Liver (tissue), 8 donors: ENCODE measurements at regions not wholly inside any gene's neighbourhood (a gene's known extent, or its start where the extent isn't known, plus 50 kb on each side); places are given as distances from the start of the nearest gene placed in this dataset.

Experiments used
- DNase-seq: peaks from one replicate; pipeline ENCODE4 v3.0.0-alpha.2; 2017; ENCODE audit warnings: low spot score
- H3K27ac ChIP-seq, 2 donors: one replicate each; pipeline ENCODE4 v1.7.0; 2013; ENCODE audit warnings: inconsistent platforms in 2 of 2, low read length in 2 of 2, control low read depth in 1 of 2, low read depth in 1 of 2, mild to moderate bottlenecking in 1 of 2
- H3K27me3 ChIP-seq, 4 donors: one replicate each; pipeline versions ENCODE4 v1.6.1 to v1.7.0; 2013; ENCODE audit warnings: low read length in 3 of 4, inconsistent platforms in 1 of 4, mild to moderate bottlenecking in 1 of 4, moderate library complexity in 1 of 4; ENCODE audit not compliant: control insufficient read depth in 4 of 4, insufficient read depth in 4 of 4
- H3K36me3 ChIP-seq, 4 donors: one replicate each; pipeline versions ENCODE4 v1.6.1 to v1.7.0; 2013; ENCODE audit warnings: low read length in 3 of 4, mild to moderate bottlenecking in 3 of 4, low read depth in 1 of 4, moderate library complexity in 1 of 4; ENCODE audit not compliant: control insufficient read depth in 4 of 4, insufficient read depth in 3 of 4
- H3K4me1 ChIP-seq, 4 donors: one replicate each; pipeline versions ENCODE4 v1.6.1 to v1.7.0; 2013; ENCODE audit warnings: low read length in 3 of 4, mild to moderate bottlenecking in 3 of 4, moderate library complexity in 1 of 4; ENCODE audit not compliant: control insufficient read depth in 4 of 4, insufficient read depth in 4 of 4
- H3K4me3 ChIP-seq, 3 donors: one replicate each; pipeline versions ENCODE4 v1.6.1 to v1.7.0; 2013; ENCODE audit warnings: low read length in 3 of 3, control low read depth in 1 of 3, low read depth in 1 of 3, mild to moderate bottlenecking in 1 of 3
- H3K9ac ChIP-seq, 2 donors: one replicate each; pipeline ENCODE4 v1.7.0; 2013; ENCODE audit warnings: low read length in 2 of 2, mild to moderate bottlenecking in 2 of 2, moderate library complexity in 2 of 2, control low read depth in 1 of 2, low read depth in 1 of 2
- H3K9me3 ChIP-seq, 4 donors: one replicate each; pipeline versions ENCODE4 v1.6.1 to v1.7.0; 2013; ENCODE audit warnings: low read length in 3 of 4; ENCODE audit not compliant: control insufficient read depth in 4 of 4
- CTCF ChIP-seq: fragments of 150-350 bp; IDR thresholded peaks from 2 replicates; pipeline ENCODE4 v1.5.1; 2017; ENCODE audit warnings: improper control_type of control experiment, low read depth, low read length; ENCODE audit not compliant: missing input control
- EGR1 ChIP-seq, 2 donors: IDR thresholded peaks; 2 replicates each; pipeline ENCODE4 v1.6.1; 2016 to 2018; ENCODE audit warnings: antibody characterized with exemption in 2 of 2, low read depth in 2 of 2
- FOXA1 ChIP-seq: IDR thresholded peaks from 2 replicates; pipeline ENCODE4 v1.6.1; 2016; ENCODE audit warnings: antibody characterized with exemption
- FOXA2 ChIP-seq: IDR thresholded peaks from 2 replicates; pipeline ENCODE4 v1.6.1; 2016; ENCODE audit warnings: antibody characterized with exemption
- GABPA ChIP-seq, 2 donors: IDR thresholded peaks in 1 of 2; conservative IDR thresholded peaks in 1 of 2; 2 replicates each; pipeline ENCODE4 v1.6.1; 2016; ENCODE audit warnings: antibody characterized with exemption in 2 of 2, mild to moderate bottlenecking in 1 of 2, moderate library complexity in 1 of 2
- NR2F2 ChIP-seq: IDR thresholded peaks from 2 replicates; pipeline ENCODE4 v1.6.1; 2016; ENCODE audit warnings: antibody characterized with exemption
- REST ChIP-seq: IDR thresholded peaks from 2 replicates; pipeline ENCODE4 v1.6.1; 2016; ENCODE audit warnings: antibody characterized with exemption, mild to moderate bottlenecking
- RXRA ChIP-seq, 2 donors: IDR thresholded peaks; 2 replicates each; pipeline ENCODE4 v1.6.1; 2017 to 2018; ENCODE audit warnings: antibody characterized with exemption in 2 of 2, mild to moderate bottlenecking in 1 of 2
- YY1 ChIP-seq: IDR thresholded peaks from 2 replicates; pipeline ENCODE4 v1.6.1; 2016; ENCODE audit warnings: antibody characterized with exemption, mild to moderate bottlenecking
- WGBS: extraction: QIAGEN DNeasy Blood & Tissue Kit; methylation state at CpG from one replicate; pipeline ENCODE4 v1.1.7; 2013; 5-methylcytosine and 5-hydroxymethylcytosine counted together
- TF ChIP-seq, protein P1 (sequence below): IDR thresholded peaks from 2 replicates; pipeline ENCODE4 v1.6.1; 2016; ENCODE audit warnings: antibody characterized with exemption
- TF ChIP-seq, protein P2 (sequence below): IDR thresholded peaks from 2 replicates; pipeline ENCODE4 v1.6.1; 2016; ENCODE audit warnings: antibody characterized with exemption
- TF ChIP-seq, protein P3 (sequence below): IDR thresholded peaks from 2 replicates; pipeline ENCODE4 v1.6.1; 2016; ENCODE audit warnings: antibody characterized with exemption
- donor health status: healthy.
- donor health status: healthy.
- donor health status: healthy.
- donor health status: healthy.
- donor health status: healthy.

DNA sequence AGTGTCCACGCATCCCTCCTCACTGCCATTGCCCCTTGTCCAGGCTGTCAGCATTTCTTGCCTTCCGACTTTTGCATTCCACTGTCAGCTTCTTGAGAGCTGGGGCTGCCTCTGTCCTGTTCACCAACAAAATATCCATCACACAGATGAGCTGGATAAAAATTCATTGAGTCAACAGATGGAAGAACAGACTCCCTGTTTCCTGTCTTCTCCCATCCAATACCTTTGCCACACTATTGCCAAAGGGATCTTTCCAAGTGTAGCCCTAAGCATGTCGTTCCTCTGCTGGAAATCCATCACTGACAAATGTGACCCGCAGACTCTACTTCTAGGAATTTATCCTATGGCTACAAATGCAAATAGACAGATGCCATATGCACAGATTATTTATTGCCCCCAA, 78.0 kb upstream of the PJA1 start:
- Histone ChIP-seq H3K27me3 (no peaks in the 10 kb centered on the region), H3K4me1 (no peaks in the 10 kb centered on the region), H3K27ac (no peak overlapping the region), H3K36me3 (no peaks in the 10 kb centered on the region), H3K4me3 (no peak overlapping the region), H3K9ac (no peak overlapping the region), H3K9me3 (no peaks in the 10 kb centered on the region)
- no peak for DNase-seq
- TF ChIP-seq GABPA (IDR thresholded peaks at IDR 0.05 in 1 of 2, conservative IDR thresholded peaks at IDR 0.05 in 1 of 2) (no peak), NR2F2 (no peak), FOXA1 (no peak)
- TF ChIP-seq, protein P1, sequence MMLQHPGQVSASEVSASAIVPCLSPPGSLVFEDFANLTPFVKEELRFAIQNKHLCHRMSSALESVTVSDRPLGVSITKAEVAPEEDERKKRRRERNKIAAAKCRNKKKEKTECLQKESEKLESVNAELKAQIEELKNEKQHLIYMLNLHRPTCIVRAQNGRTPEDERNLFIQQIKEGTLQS: no peak
- WGBS: 83% methylated on average over 4 of the region's 4 CpGs

GRCh38 chrX:69238887-69239231, 73.6 kb upstream of the PJA1 start:
- peaks cover 0 to 3% (median 0%) of the 10 kb centered on the region in 4 donors for H3K9me3 ChIP-seq
- WGBS: 89% methylated on average over 2 of the region's 2 CpGs
- H3K4me1 ChIP-seq: no peaks in the 10 kb centered on the region
- TF ChIP-seq, protein P2, sequence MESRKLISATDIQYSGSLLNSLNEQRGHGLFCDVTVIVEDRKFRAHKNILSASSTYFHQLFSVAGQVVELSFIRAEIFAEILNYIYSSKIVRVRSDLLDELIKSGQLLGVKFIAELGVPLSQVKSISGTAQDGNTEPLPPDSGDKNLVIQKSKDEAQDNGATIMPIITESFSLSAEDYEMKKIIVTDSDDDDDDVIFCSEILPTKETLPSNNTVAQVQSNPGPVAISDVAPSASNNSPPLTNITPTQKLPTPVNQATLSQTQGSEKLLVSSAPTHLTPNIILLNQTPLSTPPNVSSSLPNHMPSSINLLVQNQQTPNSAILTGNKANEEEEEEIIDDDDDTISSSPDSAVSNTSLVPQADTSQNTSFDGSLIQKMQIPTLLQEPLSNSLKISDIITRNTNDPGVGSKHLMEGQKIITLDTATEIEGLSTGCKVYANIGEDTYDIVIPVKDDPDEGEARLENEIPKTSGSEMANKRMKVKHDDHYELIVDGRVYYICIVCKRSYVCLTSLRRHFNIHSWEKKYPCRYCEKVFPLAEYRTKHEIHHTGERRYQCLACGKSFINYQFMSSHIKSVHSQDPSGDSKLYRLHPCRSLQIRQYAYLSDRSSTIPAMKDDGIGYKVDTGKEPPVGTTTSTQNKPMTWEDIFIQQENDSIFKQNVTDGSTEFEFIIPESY: no peak
- TF ChIP-seq FOXA2 (no peak), RXRA (IDR thresholded peaks at IDR 0.05) (no peak), EGR1 (IDR thresholded peaks at IDR 0.05; ENCODE audit: low read depth in 2 of 2) (no peak), REST (no peak), FOXA1 (no peak), GABPA (IDR thresholded peaks at IDR 0.05 in 1 of 2, conservative IDR thresholded peaks at IDR 0.05 in 1 of 2) (no peak), YY1 (no peak)
- TF ChIP-seq, protein P3, sequence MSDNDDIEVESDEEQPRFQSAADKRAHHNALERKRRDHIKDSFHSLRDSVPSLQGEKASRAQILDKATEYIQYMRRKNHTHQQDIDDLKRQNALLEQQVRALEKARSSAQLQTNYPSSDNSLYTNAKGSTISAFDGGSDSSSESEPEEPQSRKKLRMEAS: no peak
- H3K27me3 ChIP-seq: peaks cover 0 to 2% (median 0%) of the 10 kb centered on the region in 4 donors
- no peak overlapping the region for H3K27ac ChIP-seq
- no peaks in the 10 kb centered on the region for H3K36me3 ChIP-seq
- DNase-seq: no peak
- H3K9ac ChIP-seq: no peak overlapping the region
- no peak overlapping the region for H3K4me3 ChIP-seq

DNA sequence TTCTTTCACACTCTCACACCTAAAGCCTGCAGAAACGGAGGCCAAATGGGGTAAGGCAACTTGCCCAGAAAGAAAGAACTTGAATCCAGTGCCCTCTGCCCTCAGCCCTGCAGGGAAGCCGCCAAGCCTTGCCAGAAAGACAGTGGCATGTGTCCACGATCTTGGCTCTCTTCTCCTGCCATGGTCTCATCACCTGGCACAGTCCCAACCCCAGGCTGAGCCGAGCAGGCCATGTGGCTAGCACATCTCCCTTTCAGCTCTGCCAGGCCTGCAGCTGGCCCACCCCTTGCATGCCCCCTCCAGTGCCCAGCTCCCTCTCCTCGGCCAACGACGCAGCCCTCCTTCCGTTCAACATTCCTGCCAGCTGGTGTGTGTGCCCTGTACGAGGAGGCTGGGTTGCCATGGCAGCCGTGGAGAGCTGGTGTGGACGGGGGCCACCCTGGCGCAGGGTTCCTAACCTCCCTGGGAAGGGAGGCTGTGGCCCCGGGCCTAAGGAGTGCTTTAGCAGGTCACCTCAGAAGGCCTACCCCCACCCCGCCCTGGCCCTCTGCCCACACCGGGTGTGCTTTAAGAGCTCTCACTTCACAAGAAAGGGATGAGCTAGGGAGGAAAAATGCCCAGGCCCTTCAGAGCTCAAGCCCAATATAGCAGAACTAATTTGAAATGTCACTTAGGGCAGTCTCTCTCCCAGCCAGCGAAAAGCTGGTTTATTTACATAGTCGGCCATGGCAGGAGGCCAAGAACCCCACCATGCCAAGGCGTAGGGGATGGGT, 73.0 kb upstream of the PJA1 start:
- peaks cover 0 to 3% (median 0%) of the 10 kb centered on the region in 4 donors for H3K9me3 ChIP-seq
- H3K36me3 ChIP-seq: no peaks in the 10 kb centered on the region
- H3K4me1 ChIP-seq: no peaks in the 10 kb centered on the region
- H3K4me3 ChIP-seq: no peak overlapping the region
- TF ChIP-seq CTCF (no peak), EGR1 (IDR thresholded peaks at IDR 0.05; ENCODE audit: low read depth in 2 of 2) (no peak)
- WGBS: 80% methylated on average over 18 of the region's 18 CpGs
- peaks cover 0 to 2% (median 0%) of the 10 kb centered on the region in 4 donors for H3K27me3 ChIP-seq
- DNase-seq: no peak
- H3K27ac ChIP-seq: no peak overlapping the region
- H3K9ac ChIP-seq: no peak overlapping the region
